Stimulated activated CD8-positive, alpha-beta memory T cell treated with anti-CD3 and anti-CD28 coated beads, Interleukin-15, amount 100 ng/mL, for 48 hours (primary cell): ENCODE measurements at regions not wholly inside any gene's neighbourhood (a gene's known extent, or its start where the extent isn't known, plus 50 kb on each side); places are given as distances from the start of the nearest gene placed in this dataset.
"Not testable (repeated sequence)": the region's sequence is repeated elsewhere in the genome, so short reads cannot be mapped to it uniquely, and the experiment has no call there.

Experiments used
- DNase-seq, 2 donors: peaks; one replicate each; pipeline ENCODE4 v3.0.0-alpha.2; 2020; ENCODE audit warnings: low read depth in 2 of 2

DNA sequence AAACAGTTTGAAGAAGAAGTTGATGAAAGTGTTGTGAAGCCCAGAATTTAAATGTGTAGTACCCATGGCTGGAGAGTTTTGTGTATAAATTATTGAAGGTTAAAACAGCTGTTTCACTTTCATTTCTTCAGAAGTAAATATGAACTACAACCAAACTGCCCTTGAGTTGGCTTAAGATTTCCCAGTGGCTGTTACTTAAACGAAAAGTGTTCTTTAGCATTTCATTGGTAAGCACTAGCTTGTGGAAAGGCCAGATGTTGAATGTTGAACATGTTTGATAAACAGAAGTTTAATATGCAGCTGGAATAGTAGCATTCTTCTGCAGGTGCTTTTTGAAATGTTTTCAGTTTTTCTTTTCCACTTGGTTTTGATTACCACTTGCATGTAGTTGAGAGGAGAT lies 83.2 kb upstream of the TNRC6B start:
- DNase-seq = no peak

DNA sequence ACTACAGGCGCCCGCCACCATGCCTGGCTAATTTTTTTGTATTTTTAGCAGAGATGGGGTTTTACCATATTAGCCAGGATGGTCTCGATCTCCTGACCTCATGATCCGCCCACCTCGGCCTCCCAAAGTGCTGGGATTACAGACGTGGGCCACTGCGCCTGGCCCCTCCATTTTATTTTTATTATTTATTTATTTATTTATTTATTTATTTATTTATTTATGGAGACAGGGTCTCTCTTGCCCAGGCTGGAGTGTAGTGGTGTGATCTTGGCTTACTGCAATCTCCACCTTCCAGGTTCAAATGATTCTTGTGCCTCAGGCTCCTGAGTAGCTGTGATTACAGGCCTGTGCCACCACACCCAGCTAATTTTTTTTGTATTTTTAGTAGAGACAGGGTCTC lies 77.8 kb upstream of the TNRC6B start:
- DNase-seq = not testable (repeated sequence)

DNA sequence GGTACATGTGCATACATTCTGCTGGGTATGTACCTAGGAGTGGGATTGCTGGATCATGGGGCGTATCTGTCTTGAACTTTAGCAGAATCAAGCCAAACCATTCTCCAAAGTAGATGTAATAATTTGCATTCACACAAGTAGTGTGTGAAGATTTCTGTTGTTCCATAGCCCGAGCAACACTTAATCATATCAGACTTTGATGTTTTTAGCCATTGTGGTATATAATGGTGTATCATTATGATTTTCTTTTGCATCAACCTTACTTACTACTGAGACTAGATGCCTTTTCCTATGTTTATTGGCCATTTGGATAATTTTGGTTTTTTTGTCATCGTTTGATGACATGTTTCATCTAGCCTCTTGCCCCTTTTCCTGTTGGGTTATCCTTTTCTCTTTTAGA lies 72.0 kb upstream of the TNRC6B start:
- DNase-seq = no peak

DNA sequence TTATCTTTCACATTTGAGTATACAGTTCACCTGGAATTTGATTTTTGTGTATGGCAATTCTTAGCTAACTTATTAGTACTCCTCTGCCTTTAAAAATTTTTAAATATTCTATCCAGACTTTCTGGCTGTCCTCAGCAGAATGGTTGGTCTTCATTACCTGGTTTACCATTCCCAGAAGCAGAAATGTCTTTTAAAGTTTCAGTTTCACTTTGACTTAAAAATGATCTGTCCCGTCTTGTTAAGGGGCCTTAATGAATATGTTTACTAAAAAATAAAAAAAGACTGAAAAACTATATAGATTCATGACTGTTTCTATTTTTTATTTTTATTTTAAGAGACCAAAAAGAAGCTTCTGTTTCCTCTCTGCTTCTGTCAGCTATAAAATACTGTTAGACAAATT lies 70.5 kb upstream of the TNRC6B start:
- no peak for DNase-seq

DNA sequence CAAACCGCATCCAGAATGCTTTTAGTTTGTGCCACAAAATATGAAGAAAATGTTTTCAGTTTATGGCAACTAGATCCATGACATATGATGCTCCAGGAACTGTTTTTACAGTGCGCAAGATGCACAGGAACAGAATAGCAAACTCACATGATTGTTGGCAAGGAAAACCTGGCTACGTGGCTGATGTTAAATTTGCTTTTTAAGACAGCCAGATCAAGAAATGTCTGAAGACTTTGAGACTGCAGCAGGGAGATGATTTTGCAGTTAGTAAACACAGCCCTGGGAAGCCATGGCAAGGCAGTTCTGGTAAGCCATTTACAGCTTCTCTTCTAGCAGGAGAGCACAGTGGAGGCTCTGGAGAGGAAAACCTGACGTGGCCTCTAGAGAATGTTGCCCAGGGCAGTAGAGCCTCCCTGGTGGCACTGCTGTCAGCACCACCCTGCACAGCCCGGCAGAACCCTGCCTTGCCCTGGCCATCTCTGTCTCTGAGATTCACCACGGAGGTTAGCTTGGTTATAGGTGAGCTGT lies 69.8 kb upstream of the TNRC6B start:
- peak; percentile 12 to 29 for DNase-seq

DNA sequence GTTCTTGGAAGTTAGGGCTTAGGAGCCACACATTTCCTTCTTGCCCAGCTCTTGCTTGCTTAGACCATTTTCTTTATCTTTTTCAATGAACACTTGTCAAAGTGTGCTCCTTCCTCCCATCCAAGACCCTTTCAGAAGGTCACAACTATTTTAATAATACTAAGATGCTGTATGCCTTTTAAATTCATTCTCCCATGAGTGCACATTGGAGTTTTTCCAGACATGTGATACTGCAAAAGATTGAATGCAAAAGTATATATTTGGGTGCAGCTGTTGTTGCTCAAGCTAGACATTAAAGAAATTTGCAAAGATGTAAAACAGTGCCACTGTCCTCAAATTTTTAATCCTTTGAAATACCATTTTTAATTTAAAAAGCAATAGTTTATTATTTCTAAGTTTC lies 69.3 kb upstream of the TNRC6B start:
- DNase-seq = no peak

DNA sequence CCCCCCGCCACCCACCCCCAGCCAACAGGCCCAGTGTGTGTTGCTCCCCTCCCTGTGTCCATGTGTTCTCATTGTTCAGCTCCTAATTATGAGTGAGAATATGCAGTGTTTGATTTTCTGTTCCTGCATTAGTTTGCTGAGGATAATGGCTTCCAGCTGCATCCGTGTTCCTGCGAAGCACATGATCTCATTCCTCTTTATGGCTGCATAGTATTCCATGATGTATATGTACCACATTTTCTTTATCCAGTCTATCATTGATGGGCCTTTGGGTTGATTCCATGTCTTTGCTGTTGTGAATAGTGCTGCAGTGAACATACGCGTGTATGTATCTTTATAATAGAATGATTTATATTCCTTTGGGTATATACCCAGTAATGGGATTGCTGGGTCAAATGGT lies 68.8 kb upstream of the TNRC6B start:
- not testable (repeated sequence) for DNase-seq

DNA sequence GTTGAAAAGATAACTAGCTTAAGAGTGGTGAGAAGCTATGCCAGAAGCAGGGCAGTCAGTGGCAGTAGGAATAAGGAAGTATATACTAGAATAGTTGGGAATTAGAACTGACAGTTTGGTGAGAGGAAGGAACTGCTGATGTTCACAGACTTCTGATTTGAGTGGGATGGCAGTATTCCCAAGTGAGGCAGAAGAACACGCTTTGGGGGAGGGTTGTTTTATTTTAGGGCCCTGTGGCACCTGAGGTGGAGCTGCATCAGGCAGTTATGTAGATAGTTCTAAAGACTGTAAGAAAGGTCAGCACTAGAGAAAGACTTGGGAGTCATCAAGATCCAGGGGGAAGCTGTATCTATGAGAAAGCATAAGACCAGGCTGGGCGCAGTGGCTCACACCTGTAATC lies 66.3 kb upstream of the TNRC6B start:
- no peak for DNase-seq

DNA sequence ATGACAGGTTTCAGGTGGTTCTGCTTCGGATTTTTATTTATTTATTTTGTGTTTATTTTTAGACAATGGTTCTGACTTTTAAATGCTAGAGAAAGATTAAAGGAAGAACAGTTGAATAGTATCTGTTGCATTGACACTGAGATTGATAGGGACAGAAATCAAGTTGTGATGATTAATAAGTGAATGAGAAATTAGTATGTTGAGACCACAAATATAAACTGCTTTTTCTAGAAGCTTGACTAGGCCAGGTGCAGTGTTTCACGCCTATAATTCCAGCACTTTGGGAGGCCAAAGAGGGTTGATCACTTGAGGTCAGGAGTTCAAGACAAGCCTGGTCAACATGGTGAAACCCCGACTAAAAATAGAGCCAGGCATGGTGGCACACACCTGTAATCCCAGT lies 65.1 kb upstream of the TNRC6B start:
- no peak for DNase-seq

DNA sequence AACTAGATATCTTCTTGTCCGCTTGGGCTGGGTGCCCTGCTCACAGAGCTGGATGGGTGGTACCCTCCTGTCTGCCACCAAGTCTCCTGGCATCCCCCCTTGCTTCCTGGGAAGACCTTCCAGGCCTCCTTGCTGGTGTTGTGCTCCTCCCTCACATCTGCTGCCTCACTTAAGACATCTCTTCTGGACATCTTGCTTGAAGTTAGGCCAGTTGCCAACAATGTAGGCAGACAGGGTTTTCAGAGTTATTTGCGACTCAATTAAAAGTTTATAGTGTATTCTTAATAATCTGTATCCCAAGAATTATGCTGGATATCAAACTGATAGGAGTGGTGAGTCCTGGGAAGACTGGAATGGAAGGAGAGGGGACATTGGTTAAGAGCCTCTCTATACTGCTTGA lies 64.0 kb upstream of the TNRC6B start:
- no peak for DNase-seq

DNA sequence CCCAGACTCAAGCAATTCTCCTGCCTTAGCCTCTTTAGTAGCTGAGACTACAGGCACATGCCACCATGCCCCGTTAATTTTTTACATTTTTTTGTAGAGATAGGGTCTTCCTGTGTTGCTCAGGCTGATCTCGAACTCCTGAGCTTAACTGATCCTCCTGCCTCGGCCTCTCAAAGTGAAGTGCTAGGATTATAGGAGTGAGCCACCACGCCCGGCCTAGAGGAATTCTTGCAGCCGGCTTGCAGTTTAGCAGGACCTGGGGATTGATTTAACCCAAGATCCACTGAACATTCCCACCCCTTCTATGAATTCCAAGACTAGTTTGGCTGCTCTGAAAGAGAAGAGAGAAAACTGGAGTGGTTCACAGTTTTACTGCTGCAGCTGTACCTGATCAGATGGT lies 63.3 kb upstream of the TNRC6B start:
- DNase-seq = no peak

DNA sequence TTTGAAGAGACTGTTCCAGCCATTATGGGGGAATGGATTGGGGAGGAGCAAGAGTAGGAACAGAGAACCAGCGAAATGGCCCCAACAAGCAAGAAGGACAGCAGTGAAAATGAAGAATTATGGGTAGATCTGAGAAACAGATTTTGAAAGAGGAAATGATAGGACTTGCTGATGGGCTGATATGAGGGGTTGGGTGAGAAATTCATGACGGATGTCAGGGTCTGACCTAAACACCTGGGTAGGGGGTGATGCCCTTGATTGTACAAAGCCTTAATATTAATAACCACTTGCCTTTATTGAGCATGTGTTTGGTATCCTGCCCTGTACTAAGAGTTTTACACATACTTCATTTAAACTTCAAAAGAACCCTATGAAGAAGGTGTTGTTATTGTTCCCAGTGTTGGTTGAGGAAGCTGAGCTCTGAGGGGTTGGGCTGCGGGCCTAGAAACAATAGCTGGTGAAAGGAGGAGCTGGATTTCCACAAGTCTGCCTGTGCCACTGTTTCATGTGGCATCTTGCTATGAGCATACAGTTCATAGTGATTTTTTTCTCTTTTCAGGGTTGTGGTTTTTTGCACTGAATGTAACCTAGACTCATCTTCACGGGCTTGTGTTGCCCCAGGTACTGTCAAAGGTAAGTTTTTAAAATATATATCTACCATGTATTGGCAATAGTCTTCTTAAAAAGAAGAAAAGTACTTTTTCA lies 61.1 kb upstream of the TNRC6B start:
- no peak for DNase-seq

DNA sequence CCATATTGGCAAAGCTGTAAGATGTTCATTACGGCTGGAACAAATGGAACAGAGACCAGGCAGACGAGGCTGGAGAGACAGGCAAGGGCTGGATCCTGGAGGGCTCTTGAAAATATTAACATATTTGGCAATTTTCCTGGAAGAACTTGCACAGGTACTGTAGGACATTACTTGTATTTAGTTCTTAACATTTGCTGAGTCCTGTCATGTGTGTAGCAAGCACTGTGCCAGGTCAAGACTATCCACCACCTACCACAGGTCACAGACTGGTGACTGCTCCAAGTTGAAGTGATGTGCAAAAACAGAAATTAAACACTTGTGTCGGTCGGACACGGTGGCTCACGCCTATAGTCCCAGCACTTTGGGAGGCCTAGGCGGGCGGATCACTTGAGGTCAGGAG lies 58.7 kb upstream of the TNRC6B start:
- DNase-seq = no peak

DNA sequence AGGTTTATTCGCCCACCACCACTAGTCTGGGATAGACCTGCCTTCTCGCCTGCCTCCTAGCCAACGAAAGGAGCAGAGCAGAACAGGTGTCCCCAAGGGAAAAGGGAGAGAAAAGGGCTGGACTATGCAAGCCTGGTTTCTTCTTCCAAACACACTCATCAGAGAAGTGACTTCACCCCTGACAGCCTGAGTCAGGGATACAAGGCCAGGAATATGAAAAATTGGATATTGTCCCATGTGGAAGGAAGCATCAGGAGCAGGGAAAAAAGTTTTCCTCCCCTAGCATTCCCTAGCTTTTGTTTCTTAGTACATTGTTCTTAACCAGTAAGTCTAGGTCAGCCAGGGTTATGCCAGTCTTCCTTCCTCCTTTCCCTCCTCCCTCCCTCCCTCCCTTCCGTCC lies 56.9 kb upstream of the TNRC6B start:
- DNase-seq = no peak

DNA sequence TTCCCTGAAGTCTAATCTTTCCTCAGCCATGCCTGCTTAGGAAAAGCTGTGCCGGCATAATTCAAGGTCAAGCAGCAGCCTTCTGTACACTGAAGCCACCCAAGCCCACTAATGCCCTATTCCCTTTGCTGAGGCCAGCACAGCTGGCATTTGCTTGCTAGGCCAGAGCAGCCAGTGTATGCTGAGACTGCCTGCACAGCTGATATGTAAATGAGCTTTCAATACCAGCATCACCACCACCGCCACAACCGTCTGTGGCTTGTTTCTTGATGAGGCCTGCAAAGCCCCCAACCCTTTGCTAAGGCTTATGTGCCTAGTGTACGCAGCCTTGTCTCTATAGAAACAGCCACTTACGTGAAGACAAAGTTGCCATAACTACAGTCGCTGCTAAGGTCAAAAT lies 56.3 kb upstream of the TNRC6B start:
- no peak for DNase-seq

DNA sequence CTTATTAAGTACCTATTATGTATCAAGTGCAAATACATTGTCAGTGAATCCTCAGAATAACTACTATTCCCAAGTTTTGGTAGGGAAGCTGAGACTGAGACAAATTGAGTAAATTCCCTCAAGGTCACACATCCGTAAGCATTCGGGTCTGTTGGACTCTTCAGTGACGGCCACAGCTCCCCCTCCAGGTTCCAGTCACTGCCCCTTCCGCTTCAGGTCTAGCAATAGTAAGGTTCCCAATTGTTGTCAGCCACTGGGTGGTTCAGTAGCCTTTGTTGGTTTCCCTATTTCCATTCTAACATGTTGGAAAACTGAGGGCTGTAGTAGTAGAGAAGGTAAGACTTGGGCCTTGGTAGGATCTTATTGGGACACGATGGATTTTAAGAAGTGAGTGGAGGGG lies 54.9 kb upstream of the TNRC6B start:
- DNase-seq = no peak

DNA sequence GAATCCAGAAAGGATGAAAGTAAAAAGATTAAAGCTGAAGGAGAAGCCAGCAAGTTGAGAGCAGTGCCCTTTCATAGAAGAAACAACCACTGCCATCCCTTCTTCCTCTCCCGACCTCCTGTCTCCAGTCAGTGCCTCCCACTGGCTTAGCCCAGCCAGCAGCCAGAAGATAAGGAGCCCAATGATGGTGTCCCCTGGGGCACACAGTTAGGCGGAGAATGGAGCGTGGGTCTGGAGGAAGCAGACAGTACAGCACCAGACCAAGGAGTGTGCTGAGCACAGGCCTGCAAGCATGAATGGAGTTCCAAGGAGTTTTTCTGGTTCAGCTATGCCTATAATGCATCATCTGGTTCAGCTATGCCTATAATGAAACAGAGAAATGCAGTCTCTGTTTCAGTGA lies 54.3 kb upstream of the TNRC6B start:
- no peak for DNase-seq
